NCI-H345 treated with DMSO at 0.1 percent for 48 hours (cell line): ENCODE measurements at regions not wholly inside any gene's neighbourhood (a gene's known extent, or its start where the extent isn't known, plus 50 kb on each side); places are given as distances from the start of the nearest gene placed in this dataset.

Experiments used
- DNase-seq: peaks from one replicate; lab custom pipeline; 2025; ENCODE audit not compliant: unreplicated experiment; lab: John Stamatoyannopoulos, UW

DNA sequence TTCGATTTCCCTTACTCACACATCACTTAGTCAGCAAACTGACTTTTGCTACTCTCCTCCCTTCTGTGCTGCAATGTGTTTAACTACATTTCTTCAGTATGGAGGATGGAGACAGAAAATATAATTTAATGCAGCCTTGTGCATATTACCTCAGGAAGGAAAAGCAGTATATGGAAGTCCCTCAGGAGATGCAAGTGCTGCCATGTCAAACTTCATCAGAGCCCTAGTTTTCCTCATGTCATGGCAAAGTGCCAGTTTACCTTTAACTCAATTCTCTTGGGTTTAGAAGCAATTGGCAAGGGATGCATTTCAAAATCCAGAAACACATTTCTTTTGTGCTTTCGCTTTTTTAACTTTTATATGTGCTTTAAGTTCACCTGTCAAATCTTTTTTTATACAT, 365.4 kb downstream of the ISL1 start:
- no peak for DNase-seq
